ENCODE measurements at regions not wholly inside any gene's neighbourhood (a gene's known extent, or its start where the extent isn't known, plus 50 kb on each side); places are given as distances from the start of the nearest gene placed in this dataset.

DNA sequence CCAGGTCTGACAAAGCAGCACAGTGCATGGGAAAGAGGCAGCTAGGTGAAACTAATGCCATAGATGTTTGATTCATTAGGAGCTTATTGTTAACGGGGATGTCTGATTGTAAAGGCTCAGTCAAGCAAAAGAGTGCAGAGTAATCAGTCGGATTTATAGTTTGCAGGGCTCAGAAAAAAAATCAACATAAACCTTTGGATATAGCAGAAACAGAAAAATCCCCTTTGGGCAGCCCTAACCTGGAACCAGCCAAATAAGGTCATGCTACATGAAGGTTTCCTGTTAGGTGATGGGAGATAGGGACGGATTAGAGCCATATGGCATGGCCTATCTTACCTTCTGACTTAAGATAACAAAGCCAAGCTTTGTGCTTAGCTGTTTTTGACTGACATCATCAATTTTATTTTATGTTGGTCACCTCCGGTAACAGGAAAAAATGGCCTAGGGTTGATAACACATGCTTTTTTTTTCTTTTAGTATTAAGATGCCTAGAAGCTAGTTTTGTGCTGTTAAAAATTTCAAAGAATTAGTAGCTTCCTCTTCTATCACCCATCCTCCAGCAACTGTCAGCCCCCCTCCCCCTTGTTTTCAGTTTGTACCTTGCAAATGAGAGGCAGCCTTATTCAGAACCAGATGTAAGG, 60.7 kb upstream of the ZEB2 start:
- TF ChIP-seq, protein P1, sequence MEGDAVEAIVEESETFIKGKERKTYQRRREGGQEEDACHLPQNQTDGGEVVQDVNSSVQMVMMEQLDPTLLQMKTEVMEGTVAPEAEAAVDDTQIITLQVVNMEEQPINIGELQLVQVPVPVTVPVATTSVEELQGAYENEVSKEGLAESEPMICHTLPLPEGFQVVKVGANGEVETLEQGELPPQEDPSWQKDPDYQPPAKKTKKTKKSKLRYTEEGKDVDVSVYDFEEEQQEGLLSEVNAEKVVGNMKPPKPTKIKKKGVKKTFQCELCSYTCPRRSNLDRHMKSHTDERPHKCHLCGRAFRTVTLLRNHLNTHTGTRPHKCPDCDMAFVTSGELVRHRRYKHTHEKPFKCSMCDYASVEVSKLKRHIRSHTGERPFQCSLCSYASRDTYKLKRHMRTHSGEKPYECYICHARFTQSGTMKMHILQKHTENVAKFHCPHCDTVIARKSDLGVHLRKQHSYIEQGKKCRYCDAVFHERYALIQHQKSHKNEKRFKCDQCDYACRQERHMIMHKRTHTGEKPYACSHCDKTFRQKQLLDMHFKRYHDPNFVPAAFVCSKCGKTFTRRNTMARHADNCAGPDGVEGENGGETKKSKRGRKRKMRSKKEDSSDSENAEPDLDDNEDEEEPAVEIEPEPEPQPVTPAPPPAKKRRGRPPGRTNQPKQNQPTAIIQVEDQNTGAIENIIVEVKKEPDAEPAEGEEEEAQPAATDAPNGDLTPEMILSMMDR (IDR thresholded peaks at IDR 0.05): no peak
- TF ChIP-seq POLR2A (IDR thresholded peaks at IDR 0.05): no peak
